ENCODE measurements at regions not wholly inside any gene's neighbourhood (a gene's known extent, or its start where the extent isn't known, plus 50 kb on each side); places are given as distances from the start of the nearest gene placed in this dataset.

- Histone ChIP-seq H3K4me1 (ENCODE audit: low read depth) (no peaks in the 10 kb centered on the region), H3K27me3 (no peaks in the 10 kb centered on the region), H3K9me3 (ENCODE audit: low read depth) (no peaks in the 10 kb centered on the region), H3K36me3 (no peaks in the 10 kb centered on the region), H3K4me3 (no peak overlapping the region), H3K27ac (no peak overlapping the region)
- TF ChIP-seq CTCF (IDR thresholded peaks at IDR 0.05; ENCODE audit: low read depth, low read length): no peak
- peak in 1 of 2 donors; percentile 14 for DNase-seq (ENCODE audit: low read depth in 1 of 2, low spot score in 1 of 2)
These were observed 250.7 kb upstream of the NOX3 start for GRCh38 chr6:155706341-155706740.

- no peak for DNase-seq (ENCODE audit: low read depth in 1 of 2, low spot score in 1 of 2)
- Histone ChIP-seq H3K27me3 (no peaks in the 10 kb centered on the region), H3K27ac (no peak overlapping the region), H3K4me3 (no peak overlapping the region), H3K36me3 (no peaks in the 10 kb centered on the region), H3K4me1 (ENCODE audit: low read depth) (peaks cover 11% of the 10 kb centered on the region), H3K9me3 (ENCODE audit: low read depth) (no peaks in the 10 kb centered on the region)
- TF ChIP-seq CTCF (IDR thresholded peaks at IDR 0.05; ENCODE audit: low read depth, low read length): no peak
These were observed 245.7 kb upstream of the NOX3 start for GRCh38 chr6:155701342-155701741.

- H3K9me3 ChIP-seq (ENCODE audit: low read depth): no peaks in the 10 kb centered on the region
- H3K36me3 ChIP-seq: no peaks in the 10 kb centered on the region
- no peak for DNase-seq (ENCODE audit: low read depth in 1 of 2, low spot score in 1 of 2)
- TF ChIP-seq CTCF (IDR thresholded peaks at IDR 0.05; ENCODE audit: low read depth, low read length): no peak
- no peak overlapping the region for H3K27ac ChIP-seq
- H3K27me3 ChIP-seq: no peaks in the 10 kb centered on the region
- peaks cover 14% of the 10 kb centered on the region for H3K4me1 ChIP-seq (ENCODE audit: low read depth)
- H3K4me3 ChIP-seq: no peak overlapping the region
These were observed 239.9 kb upstream of the NOX3 start for GRCh38 chr6:155695495-155695894.

- DNase-seq (ENCODE audit: low read depth in 1 of 2, low spot score in 1 of 2): no peak
- H3K4me3 ChIP-seq: no peak overlapping the region
- H3K9me3 ChIP-seq (ENCODE audit: low read depth): no peaks in the 10 kb centered on the region
- no peak overlapping the region for H3K27ac ChIP-seq
- no peak for TF ChIP-seq CTCF (IDR thresholded peaks at IDR 0.05; ENCODE audit: low read depth, low read length)
- H3K27me3 ChIP-seq: no peaks in the 10 kb centered on the region
- H3K4me1 ChIP-seq (ENCODE audit: low read depth): peaks cover 14% of the 10 kb centered on the region
- no peaks in the 10 kb centered on the region for H3K36me3 ChIP-seq
These were observed 238.8 kb upstream of the NOX3 start for GRCh38 chr6:155694419-155694790.

- Histone ChIP-seq H3K4me1 (ENCODE audit: low read depth) (peaks cover 14% of the 10 kb centered on the region), H3K9me3 (ENCODE audit: low read depth) (no peaks in the 10 kb centered on the region), H3K27ac (no peak overlapping the region), H3K36me3 (no peaks in the 10 kb centered on the region), H3K4me3 (no peak overlapping the region), H3K27me3 (no peaks in the 10 kb centered on the region)
- no peak for TF ChIP-seq CTCF (IDR thresholded peaks at IDR 0.05; ENCODE audit: low read depth, low read length)
- DNase-seq (ENCODE audit: low read depth in 1 of 2, low spot score in 1 of 2): peak in 1 of 2 donors; percentile 1
These were observed 238.2 kb upstream of the NOX3 start for GRCh38 chr6:155693573-155694418.
